Right atrium auricular region (tissue), 2 donors: ENCODE measurements at regions not wholly inside any gene's neighbourhood (a gene's known extent, or its start where the extent isn't known, plus 50 kb on each side); places are given as distances from the start of the nearest gene placed in this dataset.
"Not testable (repeated sequence)": the region's sequence is repeated elsewhere in the genome, so short reads cannot be mapped to it uniquely, and the experiment has no call there.

Source experiments
- DNase-seq: peaks from one replicate; pipeline ENCODE4 v3.0.0-alpha.2; 2019; ENCODE audit warnings: low spot score
- H3K27ac ChIP-seq, 2 donors: fragments of 200-600 bp; sonication (generic); 1 replicate in 1 of 2; 2 replicates in 1 of 2; pipeline ENCODE4 v1.5.1; 2016 to 2019
- H3K27me3 ChIP-seq, 2 donors: fragments of 200-600 bp; sonication (generic); one replicate each; pipeline versions ENCODE4 v1.5.1 to v1.6.0; 2017 to 2019
- H3K36me3 ChIP-seq: fragments of 200-600 bp; sonication (generic); one replicate; pipeline ENCODE4 v1.5.1; 2016
- H3K4me1 ChIP-seq, 2 donors: fragments of 200-600 bp; sonication (generic); one replicate each; pipeline versions ENCODE4 v1.5.1 to v1.6.0; 2017 to 2019
- H3K4me3 ChIP-seq, 2 donors: fragments of 200-600 bp; sonication (generic); 1 replicate in 1 of 2; 2 replicates in 1 of 2; pipeline ENCODE4 v1.5.1; 2017 to 2019; ENCODE audit warnings: mild to moderate bottlenecking in 1 of 2, moderate library complexity in 1 of 2
- H3K9me3 ChIP-seq, 2 donors: fragments of 200-600 bp; sonication (generic); one replicate each; pipeline ENCODE4 v1.5.1; 2019
- CTCF ChIP-seq, 2 donors: fragments of 200-600 bp; sonication (generic); IDR thresholded peaks; one replicate each; pipeline ENCODE4 v1.5.1; 2019; ENCODE audit warnings: antibody characterized with exemption in 2 of 2

GRCh38 chr4:158038718-158039117 lies 134.1 kb downstream of the GASK1B start:
- H3K9me3 ChIP-seq = peaks cover 0 to 14% of the 10 kb centered on the region in 2 donors
- H3K4me3 ChIP-seq = no peak overlapping the region
- no peak for TF ChIP-seq CTCF (IDR thresholded peaks at IDR 0.05)
- peaks cover 0 to 3% of the 10 kb centered on the region in 2 donors for H3K4me1 ChIP-seq
- no peaks in the 10 kb centered on the region for H3K36me3 ChIP-seq
- DNase-seq = no peak
- H3K27me3 ChIP-seq = no peaks in the 10 kb centered on the region
- no peak overlapping the region for H3K27ac ChIP-seq

- no peak for DNase-seq
- H3K36me3 ChIP-seq = no peaks in the 10 kb centered on the region
- no peak for TF ChIP-seq CTCF (IDR thresholded peaks at IDR 0.05)
- peaks cover 0 to 14% of the 10 kb centered on the region in 2 donors for H3K9me3 ChIP-seq
- H3K27ac ChIP-seq = no peak overlapping the region
- H3K4me1 ChIP-seq = peaks cover 0 to 6% of the 10 kb centered on the region in 2 donors
- no peak overlapping the region for H3K4me3 ChIP-seq
- no peaks in the 10 kb centered on the region for H3K27me3 ChIP-seq
These were observed 135.8 kb downstream of the GASK1B start for GRCh38 chr4:158036998-158037397.

GRCh38 chr4:158035662-158036195 lies 137.1 kb downstream of the GASK1B start:
- H3K36me3 ChIP-seq = no peaks in the 10 kb centered on the region
- no peak for TF ChIP-seq CTCF (IDR thresholded peaks at IDR 0.05)
- H3K9me3 ChIP-seq = peaks cover 0 to 14% of the 10 kb centered on the region in 2 donors
- H3K4me3 ChIP-seq = no peak overlapping the region
- no peaks in the 10 kb centered on the region for H3K27me3 ChIP-seq
- no peak overlapping the region for H3K27ac ChIP-seq
- no peak for DNase-seq
- peaks cover 0 to 6% of the 10 kb centered on the region in 2 donors for H3K4me1 ChIP-seq

GRCh38 chr4:158033416-158034120 lies 139.3 kb downstream of the GASK1B start:
- no peak for DNase-seq
- H3K4me1 ChIP-seq = peaks cover 0 to 6% of the 10 kb centered on the region in 2 donors
- no peaks in the 10 kb centered on the region for H3K36me3 ChIP-seq
- H3K9me3 ChIP-seq = peaks cover 0 to 8% of the 10 kb centered on the region in 2 donors
- no peak for TF ChIP-seq CTCF (IDR thresholded peaks at IDR 0.05)
- H3K27me3 ChIP-seq = no peaks in the 10 kb centered on the region
- no peak overlapping the region for H3K4me3 ChIP-seq
- peak overlapping the region; percentile 12 to 66 for H3K27ac ChIP-seq

- Histone ChIP-seq H3K9me3 (peaks cover 2 to 12% of the 10 kb centered on the region in 2 donors), H3K27ac (peak overlapping the region; percentile 12 to 66), H3K4me3 (no peak overlapping the region), H3K36me3 (no peaks in the 10 kb centered on the region), H3K27me3 (no peaks in the 10 kb centered on the region), H3K4me1 (peaks cover 0 to 6% of the 10 kb centered on the region in 2 donors)
- TF ChIP-seq CTCF (IDR thresholded peaks at IDR 0.05) = no peak
- no peak for DNase-seq
These were observed 140.0 kb downstream of the GASK1B start for GRCh38 chr4:158032733-158033415.

- not testable (repeated sequence) for H3K27me3 ChIP-seq, H3K4me1 ChIP-seq, H3K4me3 ChIP-seq, DNase-seq, H3K27ac ChIP-seq, H3K36me3 ChIP-seq
- peaks cover 5 to 17% of the 10 kb centered on the region in 2 donors for H3K9me3 ChIP-seq
These were observed 144.4 kb downstream of the GASK1B start for GRCh38 chr4:158028381-158028780.
